CD4-positive, CD25-positive, alpha-beta regulatory T cell (primary cell): ENCODE measurements at regions not wholly inside any gene's neighbourhood (a gene's known extent, or its start where the extent isn't known, plus 50 kb on each side); places are given as distances from the start of the nearest gene placed in this dataset.
"Not testable (repeated sequence)": the region's sequence is repeated elsewhere in the genome, so short reads cannot be mapped to it uniquely, and the experiment has no call there.

Source experiments
- ATAC-seq, 2 donors: fragments of 150-1000 bp; cut with Tn5 transposase; one replicate each; pipeline ENCODE4 v1.10.0; 2021; ENCODE audit warnings: low read depth in 2 of 2, moderate number of reproducible peaks in 2 of 2, moderate library complexity in 1 of 2
- DNase-seq, 3 donors: peaks; one replicate each; pipeline versions ENCODE4 v3.0.0 to v3.0.0-alpha.2; 2012 to 2022; ENCODE audit warnings: mixed read lengths in 1 of 3
- H3K27ac ChIP-seq: one replicate; pipeline ENCODE4 v1.7.0; 2013; ENCODE audit warnings: mild to moderate bottlenecking, low read length; ENCODE audit not compliant: insufficient read depth, poor library complexity, severe bottlenecking
- H3K27me3 ChIP-seq: one replicate; pipeline ENCODE4 v1.7.0; 2013; ENCODE audit warnings: low read length; ENCODE audit not compliant: control insufficient read depth, insufficient read depth
- H3K36me3 ChIP-seq: one replicate; pipeline ENCODE4 v1.7.0; 2013; ENCODE audit warnings: mild to moderate bottlenecking, low read length, moderate library complexity; ENCODE audit not compliant: control insufficient read depth, insufficient read depth
- H3K4me1 ChIP-seq: 2 replicates; pipeline ENCODE4 v1.7.0; 2013; ENCODE audit warnings: mild to moderate bottlenecking, low read length; ENCODE audit not compliant: insufficient read depth, control insufficient read depth, poor library complexity, severe bottlenecking
- H3K4me3 ChIP-seq: one replicate; pipeline ENCODE4 v1.7.0; 2013; ENCODE audit warnings: low read depth, mild to moderate bottlenecking, low read length, moderate library complexity
- H3K9me3 ChIP-seq, 2 experiments: 1 replicate in 1 of 2; 2 replicates in 1 of 2; pipeline ENCODE4 v1.7.0; 2013; ENCODE audit warnings: low read length in 2 of 2, mild to moderate bottlenecking in 1 of 2, moderate library complexity in 1 of 2; ENCODE audit not compliant: control insufficient read depth in 2 of 2
- H3K27ac Mint-ChIP-seq, 3 donors: one replicate each; pipeline ENCODE4 v1.8.0; 2020 to 2022; ENCODE audit warnings: mild to moderate bottlenecking in 3 of 3, mixed read lengths in 3 of 3, moderate library complexity in 2 of 3
- H3K27me3 Mint-ChIP-seq: one replicate; pipeline ENCODE4 v1.8.0; 2022; ENCODE audit warnings: mild to moderate bottlenecking, mixed read lengths
- H3K36me3 Mint-ChIP-seq: one replicate; pipeline ENCODE4 v1.8.0; 2020; ENCODE audit warnings: mixed read lengths
- H3K4me1 Mint-ChIP-seq, 4 donors: one replicate each; pipeline ENCODE4 v1.8.0; 2020 to 2022; ENCODE audit warnings: mixed read lengths in 4 of 4, mild to moderate bottlenecking in 1 of 4
- H3K4me3 Mint-ChIP-seq, 4 donors: one replicate each; pipeline ENCODE4 v1.8.0; 2020 to 2022; ENCODE audit warnings: mild to moderate bottlenecking in 4 of 4, mixed read lengths in 4 of 4, moderate library complexity in 3 of 4
- H3K9me3 Mint-ChIP-seq, 7 donors: one replicate each; pipeline ENCODE4 v1.8.0; 2020 to 2022; ENCODE audit warnings: mixed read lengths in 7 of 7, mild to moderate bottlenecking in 3 of 7, moderate library complexity in 2 of 7

- H3K4me3 ChIP-seq, H3K27ac Mint-ChIP-seq, H3K4me3 Mint-ChIP-seq, H3K36me3 Mint-ChIP-seq, H3K36me3 ChIP-seq, H3K4me1 Mint-ChIP-seq, H3K9me3 ChIP-seq, H3K4me1 ChIP-seq, ATAC-seq, H3K27me3 ChIP-seq, H3K9me3 Mint-ChIP-seq, H3K27ac ChIP-seq, DNase-seq, H3K27me3 Mint-ChIP-seq: not testable (repeated sequence)
Observed at GRCh38 chr7:73166152-73166551, 80.3 kb upstream of the SPDYE9 start.

- not testable (repeated sequence) for H3K27ac Mint-ChIP-seq, H3K4me3 Mint-ChIP-seq, DNase-seq, H3K4me1 Mint-ChIP-seq, H3K27me3 ChIP-seq, H3K27ac ChIP-seq, H3K36me3 Mint-ChIP-seq, H3K27me3 Mint-ChIP-seq, H3K9me3 ChIP-seq, H3K4me3 ChIP-seq, H3K36me3 ChIP-seq, H3K9me3 Mint-ChIP-seq, H3K4me1 ChIP-seq, ATAC-seq
Observed at GRCh38 chr7:73162680-73163079, 76.8 kb upstream of the SPDYE9 start.

GRCh38 chr7:73161727-73162126 is 75.9 kb upstream of the SPDYE9 start:
- not testable (repeated sequence) for H3K27ac Mint-ChIP-seq, H3K36me3 ChIP-seq, H3K4me3 ChIP-seq, H3K4me3 Mint-ChIP-seq, H3K4me1 Mint-ChIP-seq, H3K27me3 ChIP-seq, H3K9me3 ChIP-seq, H3K9me3 Mint-ChIP-seq, DNase-seq, H3K27ac ChIP-seq, H3K36me3 Mint-ChIP-seq, H3K27me3 Mint-ChIP-seq, H3K4me1 ChIP-seq, ATAC-seq

GRCh38 chr7:73157169-73157661 is 71.4 kb upstream of the SPDYE9 start:
- not testable (repeated sequence) for H3K27me3 ChIP-seq, H3K36me3 Mint-ChIP-seq, H3K36me3 ChIP-seq, H3K9me3 ChIP-seq, DNase-seq, H3K9me3 Mint-ChIP-seq, ATAC-seq, H3K27ac Mint-ChIP-seq, H3K4me1 ChIP-seq, H3K4me1 Mint-ChIP-seq, H3K27ac ChIP-seq, H3K4me3 Mint-ChIP-seq, H3K4me3 ChIP-seq, H3K27me3 Mint-ChIP-seq

GRCh38 chr7:73156510-73157168 is 70.8 kb upstream of the SPDYE9 start:
- not testable (repeated sequence) for H3K9me3 Mint-ChIP-seq, H3K9me3 ChIP-seq, H3K27ac ChIP-seq, ATAC-seq, H3K36me3 Mint-ChIP-seq, H3K4me3 Mint-ChIP-seq, H3K27me3 ChIP-seq, H3K4me1 Mint-ChIP-seq, H3K4me1 ChIP-seq, H3K27ac Mint-ChIP-seq, DNase-seq, H3K36me3 ChIP-seq, H3K27me3 Mint-ChIP-seq, H3K4me3 ChIP-seq

- H3K27ac ChIP-seq = not testable (repeated sequence)
Observed at GRCh38 chr7:73154586-73155038, 68.8 kb upstream of the SPDYE9 start.

GRCh38 chr7:73153921-73154585 is 68.2 kb upstream of the SPDYE9 start:
- H3K4me3 Mint-ChIP-seq, ATAC-seq, H3K27ac ChIP-seq, H3K4me1 ChIP-seq, H3K4me1 Mint-ChIP-seq, H3K27ac Mint-ChIP-seq, H3K9me3 ChIP-seq, H3K4me3 ChIP-seq, H3K36me3 ChIP-seq, H3K27me3 ChIP-seq, H3K36me3 Mint-ChIP-seq, DNase-seq, H3K27me3 Mint-ChIP-seq, H3K9me3 Mint-ChIP-seq: not testable (repeated sequence)

More at GRCh38 chr7:73154586-73155038, 68.8 kb upstream of the SPDYE9 start:
- H3K9me3 ChIP-seq, H3K4me1 Mint-ChIP-seq, H3K9me3 Mint-ChIP-seq, H3K36me3 ChIP-seq, H3K27me3 Mint-ChIP-seq, H3K36me3 Mint-ChIP-seq, H3K27ac Mint-ChIP-seq, H3K4me3 ChIP-seq, H3K27me3 ChIP-seq, H3K4me1 ChIP-seq: not testable (repeated sequence)
- ATAC-seq (peak; percentile 92 to 96), DNase-seq (peak; percentile 69 to 85 (median 82))
- peak overlapping the region in 3 of 4 donors; percentile 76 to 85 (median 80) for H3K4me3 Mint-ChIP-seq

GRCh38 chr7:73148570-73148969 is 62.7 kb upstream of the SPDYE9 start:
- H3K9me3 ChIP-seq, H3K36me3 ChIP-seq: not testable (repeated sequence)

More at GRCh38 chr7:73148570-73148969, 62.7 kb upstream of the SPDYE9 start:
- not testable (repeated sequence) for H3K4me1 ChIP-seq, H3K36me3 Mint-ChIP-seq, H3K27me3 Mint-ChIP-seq, H3K4me3 ChIP-seq, H3K4me1 Mint-ChIP-seq, H3K4me3 Mint-ChIP-seq, H3K27ac ChIP-seq, DNase-seq, H3K27ac Mint-ChIP-seq, H3K9me3 Mint-ChIP-seq, H3K27me3 ChIP-seq, ATAC-seq
